ENCODE measurements at regions not wholly inside any gene's neighbourhood (a gene's known extent, or its start where the extent isn't known, plus 50 kb on each side); places are given as distances from the start of the nearest gene placed in this dataset.
"Not testable (repeated sequence)": the region's sequence is repeated elsewhere in the genome, so short reads cannot be mapped to it uniquely, and the experiment has no call there.

DNA sequence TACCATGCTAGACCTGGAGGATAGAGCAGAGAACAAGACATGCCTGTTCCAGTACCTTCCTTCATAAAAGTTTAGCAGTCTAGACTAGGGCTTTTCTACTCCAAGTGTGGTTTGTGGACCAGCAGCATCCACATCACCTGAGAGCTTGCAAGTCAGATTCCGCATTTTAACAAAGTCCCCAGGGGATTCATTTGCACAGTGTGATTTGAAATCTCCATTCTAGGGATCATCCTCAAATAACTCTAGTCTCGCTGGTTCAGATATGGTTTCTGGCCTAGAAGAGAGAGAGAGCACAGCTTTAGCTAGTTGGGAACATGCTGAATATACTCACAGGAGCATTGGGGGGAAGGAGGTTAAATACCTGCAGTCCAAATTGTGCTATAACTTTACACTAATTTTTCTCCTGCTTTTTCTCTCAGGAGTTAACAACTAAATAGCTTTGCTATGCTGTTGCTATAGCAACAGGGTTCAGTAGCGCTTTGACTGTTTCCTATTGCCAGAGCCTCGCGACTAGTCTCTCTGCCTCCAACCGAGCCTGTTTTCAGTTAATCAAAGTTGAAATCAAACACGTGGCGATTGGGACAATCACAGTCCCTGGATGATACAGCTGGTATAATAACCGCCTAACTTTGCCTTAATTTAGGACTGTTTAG is 64.0 kb upstream of the RASGRF1 start:
- no peak for DNase-seq

DNA sequence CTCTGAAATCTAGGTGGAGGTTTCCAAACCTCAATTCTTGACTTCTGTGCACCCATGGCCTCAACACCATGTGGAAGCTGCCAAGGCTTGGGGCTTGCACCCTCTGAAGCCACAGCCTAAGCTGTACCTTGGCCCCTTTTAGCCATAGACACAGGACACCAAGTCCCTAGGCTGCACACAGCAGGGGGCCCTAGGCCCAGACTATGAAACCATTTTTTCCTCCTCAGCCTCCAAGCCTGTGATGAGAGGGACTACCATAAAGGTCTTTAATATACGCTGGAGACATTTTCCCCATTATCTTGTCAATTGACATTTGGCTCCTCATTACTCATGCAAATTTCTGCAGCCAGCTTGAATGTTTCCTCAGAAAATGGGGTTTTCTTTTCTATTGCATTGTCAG is 53.7 kb upstream of the RASGRF1 start:
- not testable (repeated sequence) for DNase-seq

DNA sequence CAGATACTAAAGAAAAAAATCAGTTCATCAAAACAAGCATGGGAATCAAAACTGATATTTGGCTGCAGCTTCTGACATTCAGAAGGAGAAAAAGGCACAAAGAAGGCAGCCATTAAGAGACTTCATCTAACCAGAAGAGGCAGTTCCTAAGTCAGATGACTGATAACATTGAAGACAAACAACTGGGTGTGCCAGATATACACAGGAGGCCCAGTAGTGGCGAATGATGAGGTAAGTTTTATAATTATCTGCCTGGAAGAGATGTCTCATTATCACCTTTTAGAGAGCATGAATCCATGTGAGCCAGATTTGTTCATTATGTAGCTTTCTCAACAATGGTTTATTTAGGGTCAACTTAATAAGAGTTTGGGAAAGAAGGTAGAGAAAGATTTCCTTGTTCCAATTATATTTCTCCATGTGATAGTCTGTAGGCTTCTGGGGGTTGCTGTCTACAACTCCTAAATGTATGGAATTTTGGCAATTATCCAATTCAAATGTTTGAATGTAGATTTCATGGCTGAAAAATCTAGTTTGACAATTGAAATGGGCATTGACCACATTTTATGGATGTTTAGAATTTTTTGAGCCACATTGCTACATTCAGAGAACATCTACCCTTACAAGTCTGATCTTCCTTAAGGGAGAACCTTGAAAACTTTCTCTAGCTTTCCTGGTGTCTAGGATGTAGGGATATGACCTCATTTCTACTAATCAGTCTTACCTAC is 50.4 kb upstream of the RASGRF1 start:
- DNase-seq, result no peak

Measured in NCI-H187 treated with DMSO at 0.1 percent for 48 hours (cell line).